GM12878 (cell line): ENCODE measurements at regions not wholly inside any gene's neighbourhood (a gene's known extent, or its start where the extent isn't known, plus 50 kb on each side); places are given as distances from the start of the nearest gene placed in this dataset.

Source experiments
- ATAC-seq: fragments of 200-7000 bp; cut with Tn5 transposase; 3 replicates; pipeline ENCODE4 v1.9.1; 2020; ENCODE audit warnings: mild to moderate bottlenecking, moderate library complexity
- BruUV-seq: library from RNA; stranded (reverse); fragments of 400-500 nt; replicated peaks from 2 replicates; lab custom pipeline; 2021; lab: Mats Ljungman, UMichigan
- CTCF ChIA-PET: fragments of 300-600 bp; sonication (Branson Sonifier 250); formaldehyde crosslinking; extraction: SDS; loops from one replicate; lab custom pipeline; 2021; ENCODE audit warnings: inconsistent platforms; lab: Yijun Ruan, JAX
- POLR2A ChIA-PET: fragments of 350-600 bp; formaldehyde crosslinking; extraction: SDS; loops from one replicate; lab custom pipeline; 2021; ENCODE audit warnings: inconsistent platforms; lab: Charles Lee
- RAD21 ChIA-PET: fragments of 300-600 bp; sonication (Branson Sonifier 250); formaldehyde crosslinking; loops from one replicate; lab custom pipeline; 2023; ENCODE audit warnings: antibody characterized with exemption; ENCODE audit not compliant: unreplicated experiment; lab: Charles Lee
- SMC1A ChIA-PET: fragments of 300-600 bp; sonication (Branson Sonifier 250); formaldehyde crosslinking; loops from one replicate; lab custom pipeline; 2023; ENCODE audit not compliant: unreplicated experiment, uncharacterized antibody; lab: Charles Lee
- DNase-seq: peaks from one replicate; pipeline ENCODE4 v3.0.0-alpha.2; 2011; ENCODE audit warnings: low read depth, low spot score
- FAIRE-seq: peaks from 3 replicates; lab custom pipeline; 2011; peaks lifted over from hg19 to GRCh38; lab: Jason Lieb, UNC
- H2AFZ ChIP-seq: 2 replicates; pipeline ENCODE4 v1.6.0; 2011; ENCODE audit warnings: low read depth, low read length, control low read depth; ENCODE audit not compliant: control insufficient read depth
- H3K27ac ChIP-seq: 2 replicates; pipeline ENCODE4 v1.5.1; 2011; ENCODE audit warnings: control low read depth; ENCODE audit not compliant: control insufficient read depth, insufficient read depth
- H3K27me3 ChIP-seq, 2 experiments: replicated peaks in 1 of 2; 2 replicates each; pipeline versions ENCODE4 v1.6.0 to v1.6.1; 2011; ENCODE audit warnings: low read length in 1 of 2; ENCODE audit not compliant: control insufficient read depth in 2 of 2, insufficient read depth in 2 of 2
- H3K36me3 ChIP-seq, 2 experiments: 2 replicates each; pipeline ENCODE4 v1.5.1; 2011; ENCODE audit warnings: low read length in 1 of 2; ENCODE audit not compliant: control insufficient read depth in 2 of 2, insufficient read depth in 2 of 2
- H3K4me1 ChIP-seq: 2 replicates; pipeline ENCODE4 v1.6.1; 2011; ENCODE audit warnings: mild to moderate bottlenecking, low read length, moderate library complexity, mixed read lengths; ENCODE audit not compliant: control insufficient read depth, insufficient read depth
- H3K4me2 ChIP-seq: 2 replicates; pipeline ENCODE4 v1.6.0; 2011; ENCODE audit warnings: control low read depth; ENCODE audit not compliant: control insufficient read depth, insufficient read depth
- H3K4me3 ChIP-seq: fragments of 200-600 bp; sonication (generic); 2 replicates; pipeline ENCODE4 v1.5.1; 2016
- H3K79me2 ChIP-seq: 2 replicates; pipeline ENCODE4 v1.6.0; 2011; ENCODE audit warnings: low read length; ENCODE audit not compliant: control insufficient read depth, insufficient read depth
- H3K9ac ChIP-seq: 2 replicates; pipeline ENCODE4 v1.8.0; 2011; ENCODE audit warnings: low read length, control low read depth, mixed read lengths; ENCODE audit not compliant: control insufficient read depth, insufficient read depth
- H3K9me3 ChIP-seq: replicated peaks from 3 replicates; pipeline ENCODE4 v1.5.1; 2011; ENCODE audit warnings: mild to moderate bottlenecking, low read length; ENCODE audit not compliant: control insufficient read depth, insufficient read depth
- H4K20me1 ChIP-seq: 2 replicates; pipeline ENCODE4 v1.6.0; 2011; ENCODE audit not compliant: control insufficient read depth, insufficient read depth
- BACH1 ChIP-seq: fragments of 450-650 bp; IDR thresholded peaks from 2 replicates; pipeline ENCODE4 v1.6.1; 2017; ENCODE audit warnings: mild to moderate bottlenecking, borderline replicate concordance
- BMI1 ChIP-seq: fragments of 450-650 bp; IDR thresholded peaks from 2 replicates; pipeline ENCODE4 v1.6.1; 2016; ENCODE audit warnings: mild to moderate bottlenecking, moderate library complexity, borderline replicate concordance
- EGR1 ChIP-seq, 2 experiments: IDR thresholded peaks; 1 replicate in 1 of 2; 2 replicates in 1 of 2; pipeline ENCODE4 v1.6.1; 2011 to 2012; ENCODE audit warnings: low read depth in 2 of 2, low read length in 2 of 2, borderline replicate concordance in 1 of 2, mild to moderate bottlenecking in 1 of 2, moderate library complexity in 1 of 2
- FOXM1 ChIP-seq: IDR thresholded peaks from 2 replicates; pipeline ENCODE4 v1.6.1; 2012; ENCODE audit warnings: low read depth, mild to moderate bottlenecking, inconsistent platforms, low read length, moderate library complexity
- GABPA ChIP-seq: IDR thresholded peaks from 2 replicates; pipeline ENCODE4 v1.6.1; 2014; ENCODE audit warnings: antibody characterized with exemption, low read depth, mild to moderate bottlenecking, inconsistent platforms
- JUND ChIP-seq: IDR thresholded peaks from 2 replicates; pipeline ENCODE4 v1.6.1; 2012; ENCODE audit warnings: low read depth, mild to moderate bottlenecking, low read length, improper control_type of control experiment, moderate library complexity
- NBN ChIP-seq: fragments of 450-650 bp; IDR thresholded peaks from 2 replicates; pipeline ENCODE4 v1.6.1; 2016
- NFYB ChIP-seq: IDR thresholded peaks from 2 replicates; pipeline ENCODE4 v1.6.1; 2011; ENCODE audit warnings: low read depth, mild to moderate bottlenecking, low read length, improper control_type of control experiment, moderate library complexity; ENCODE audit not compliant: insufficient read depth
- PML ChIP-seq: IDR thresholded peaks from 2 replicates; pipeline ENCODE4 v1.6.1; 2012; ENCODE audit warnings: low read length, inconsistent platforms
- RAD21 ChIP-seq: IDR thresholded peaks from 2 replicates; pipeline ENCODE4 v1.6.1; 2011; ENCODE audit warnings: mild to moderate bottlenecking, low read depth, low read length, moderate library complexity; ENCODE audit not compliant: insufficient read depth
- RAD51 ChIP-seq: fragments of 450-650 bp; IDR thresholded peaks from 2 replicates; pipeline ENCODE4 v1.6.1; 2016; ENCODE audit warnings: moderate library complexity, mild to moderate bottlenecking, inconsistent platforms
- RCOR1 ChIP-seq: conservative IDR thresholded peaks from 2 replicates; pipeline ENCODE4 v1.6.1; 2012; ENCODE audit warnings: low read depth, low read length, improper control_type of control experiment
- SP1 ChIP-seq: IDR thresholded peaks from one replicate; pipeline ENCODE4 v1.6.1; 2011; ENCODE audit warnings: low read depth, low read length
- ZNF24 ChIP-seq: fragments of 450-650 bp; IDR thresholded peaks from 2 replicates; pipeline ENCODE4 v1.6.1; 2017; ENCODE audit warnings: antibody characterized with exemption, mild to moderate bottlenecking
- WGBS: methylation state at CpG from one replicate; pipeline ENCODE4 v1.1.6; 2016; ENCODE audit warnings: low lambda C conversion rate; ENCODE audit not compliant: insufficient replicate concordance, insufficient coverage; ENCODE audit errors: missing lambda C conversion rate; 5-methylcytosine and 5-hydroxymethylcytosine counted together
- in situ Hi-C: fragments of 300-500 bp; cut with MboI; formaldehyde crosslinking; loops from 9 replicates; pipeline ENCODE4 v1.14.3; 2018; ENCODE audit warnings: mixed read lengths
- intact Hi-C: fragments of 100-400 bp; cut with micrococcal nuclease; formaldehyde crosslinking; loops from one replicate; pipeline ENCODE4 v1.14.2; 2022; ENCODE audit not compliant: unreplicated experiment
- TF ChIP-seq, protein P1 (sequence below): fragments of 150-350 bp; IDR thresholded peaks from 2 replicates; pipeline ENCODE4 v1.6.1; 2014; ENCODE audit warnings: mild to moderate bottlenecking, low read depth, low read length
- TF ChIP-seq, protein P2 (sequence below): fragments of 450-650 bp; IDR thresholded peaks from 2 replicates; pipeline ENCODE4 v1.6.1; 2017; ENCODE audit warnings: mild to moderate bottlenecking, moderate library complexity
- TF ChIP-seq, protein P3 (sequence below): fragments of 450-650 bp; IDR thresholded peaks from 2 replicates; pipeline ENCODE4 v1.6.1; 2017; ENCODE audit warnings: low read depth, mild to moderate bottlenecking, moderate library complexity

DNA sequence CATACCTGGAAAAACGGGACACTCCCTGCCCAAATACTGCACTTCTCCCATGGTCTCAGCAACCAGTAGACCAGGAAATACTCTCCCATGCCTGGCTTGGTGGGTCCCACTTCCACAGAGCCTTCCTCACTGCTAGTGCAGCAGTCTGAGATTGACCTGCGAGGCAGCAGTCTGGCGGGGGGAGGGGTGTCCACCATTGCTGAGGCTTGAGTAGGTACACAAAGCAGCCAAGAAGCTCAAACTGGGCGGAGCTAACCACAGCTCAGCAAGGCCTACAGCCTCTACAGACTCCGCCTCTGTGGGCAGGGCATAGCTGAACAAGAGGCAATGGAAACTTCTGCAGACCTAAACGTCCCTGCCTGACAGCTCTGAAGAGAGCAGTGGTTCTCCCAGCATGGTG lies 191.5 kb upstream of the FTMT start:
- no peak overlapping the region for H3K9ac ChIP-seq
- RAD21 ChIA-PET = no interaction called here
- no peak overlapping the region for H3K4me3 ChIP-seq
- DNase-seq (no peak), FAIRE-seq (no peak), ATAC-seq (no peak)
- H3K79me2 ChIP-seq = no peaks in the 10 kb centered on the region
- 32% methylated on average over 6 of the region's 6 CpGs for WGBS
- H3K27ac ChIP-seq = no peak overlapping the region
- H3K4me2 ChIP-seq = no peak overlapping the region
- in situ Hi-C loops = no loop called here
- BruUV-seq = no TSS peak
- H3K27me3 ChIP-seq = no peaks in the 10 kb centered on the region
- SMC1A ChIA-PET = no interaction called here
- no peak overlapping the region for H2AFZ ChIP-seq
- no peaks in the 10 kb centered on the region for H3K36me3 ChIP-seq
- CTCF ChIA-PET = no interaction called here
- no peaks in the 10 kb centered on the region for H3K4me1 ChIP-seq
- no peak for TF ChIP-seq FOXM1
- TF ChIP-seq, protein P1, sequence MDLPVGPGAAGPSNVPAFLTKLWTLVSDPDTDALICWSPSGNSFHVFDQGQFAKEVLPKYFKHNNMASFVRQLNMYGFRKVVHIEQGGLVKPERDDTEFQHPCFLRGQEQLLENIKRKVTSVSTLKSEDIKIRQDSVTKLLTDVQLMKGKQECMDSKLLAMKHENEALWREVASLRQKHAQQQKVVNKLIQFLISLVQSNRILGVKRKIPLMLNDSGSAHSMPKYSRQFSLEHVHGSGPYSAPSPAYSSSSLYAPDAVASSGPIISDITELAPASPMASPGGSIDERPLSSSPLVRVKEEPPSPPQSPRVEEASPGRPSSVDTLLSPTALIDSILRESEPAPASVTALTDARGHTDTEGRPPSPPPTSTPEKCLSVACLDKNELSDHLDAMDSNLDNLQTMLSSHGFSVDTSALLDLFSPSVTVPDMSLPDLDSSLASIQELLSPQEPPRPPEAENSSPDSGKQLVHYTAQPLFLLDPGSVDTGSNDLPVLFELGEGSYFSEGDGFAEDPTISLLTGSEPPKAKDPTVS = no peak
- TF ChIP-seq, protein P2, sequence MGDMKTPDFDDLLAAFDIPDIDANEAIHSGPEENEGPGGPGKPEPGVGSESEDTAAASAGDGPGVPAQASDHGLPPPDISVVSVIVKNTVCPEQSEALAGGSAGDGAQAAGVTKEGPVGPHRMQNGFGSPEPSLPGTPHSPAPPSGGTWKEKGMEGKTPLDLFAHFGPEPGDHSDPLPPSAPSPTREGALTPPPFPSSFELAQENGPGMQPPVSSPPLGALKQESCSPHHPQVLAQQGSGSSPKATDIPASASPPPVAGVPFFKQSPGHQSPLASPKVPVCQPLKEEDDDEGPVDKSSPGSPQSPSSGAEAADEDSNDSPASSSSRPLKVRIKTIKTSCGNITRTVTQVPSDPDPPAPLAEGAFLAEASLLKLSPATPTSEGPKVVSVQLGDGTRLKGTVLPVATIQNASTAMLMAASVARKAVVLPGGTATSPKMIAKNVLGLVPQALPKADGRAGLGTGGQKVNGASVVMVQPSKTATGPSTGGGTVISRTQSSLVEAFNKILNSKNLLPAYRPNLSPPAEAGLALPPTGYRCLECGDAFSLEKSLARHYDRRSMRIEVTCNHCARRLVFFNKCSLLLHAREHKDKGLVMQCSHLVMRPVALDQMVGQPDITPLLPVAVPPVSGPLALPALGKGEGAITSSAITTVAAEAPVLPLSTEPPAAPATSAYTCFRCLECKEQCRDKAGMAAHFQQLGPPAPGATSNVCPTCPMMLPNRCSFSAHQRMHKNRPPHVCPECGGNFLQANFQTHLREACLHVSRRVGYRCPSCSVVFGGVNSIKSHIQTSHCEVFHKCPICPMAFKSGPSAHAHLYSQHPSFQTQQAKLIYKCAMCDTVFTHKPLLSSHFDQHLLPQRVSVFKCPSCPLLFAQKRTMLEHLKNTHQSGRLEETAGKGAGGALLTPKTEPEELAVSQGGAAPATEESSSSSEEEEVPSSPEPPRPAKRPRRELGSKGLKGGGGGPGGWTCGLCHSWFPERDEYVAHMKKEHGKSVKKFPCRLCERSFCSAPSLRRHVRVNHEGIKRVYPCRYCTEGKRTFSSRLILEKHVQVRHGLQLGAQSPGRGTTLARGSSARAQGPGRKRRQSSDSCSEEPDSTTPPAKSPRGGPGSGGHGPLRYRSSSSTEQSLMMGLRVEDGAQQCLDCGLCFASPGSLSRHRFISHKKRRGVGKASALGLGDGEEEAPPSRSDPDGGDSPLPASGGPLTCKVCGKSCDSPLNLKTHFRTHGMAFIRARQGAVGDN = no peak
- no peak for TF ChIP-seq GABPA
- no peak for TF ChIP-seq PML
- TF ChIP-seq RAD21 = no peak
- no peak for TF ChIP-seq JUND
- TF ChIP-seq EGR1 (IDR thresholded peaks at IDR 0.05; ENCODE audit: borderline replicate concordance in 1 of 2, low read depth in 2 of 2, low read length in 2 of 2) = no peak
- TF ChIP-seq, protein P3, sequence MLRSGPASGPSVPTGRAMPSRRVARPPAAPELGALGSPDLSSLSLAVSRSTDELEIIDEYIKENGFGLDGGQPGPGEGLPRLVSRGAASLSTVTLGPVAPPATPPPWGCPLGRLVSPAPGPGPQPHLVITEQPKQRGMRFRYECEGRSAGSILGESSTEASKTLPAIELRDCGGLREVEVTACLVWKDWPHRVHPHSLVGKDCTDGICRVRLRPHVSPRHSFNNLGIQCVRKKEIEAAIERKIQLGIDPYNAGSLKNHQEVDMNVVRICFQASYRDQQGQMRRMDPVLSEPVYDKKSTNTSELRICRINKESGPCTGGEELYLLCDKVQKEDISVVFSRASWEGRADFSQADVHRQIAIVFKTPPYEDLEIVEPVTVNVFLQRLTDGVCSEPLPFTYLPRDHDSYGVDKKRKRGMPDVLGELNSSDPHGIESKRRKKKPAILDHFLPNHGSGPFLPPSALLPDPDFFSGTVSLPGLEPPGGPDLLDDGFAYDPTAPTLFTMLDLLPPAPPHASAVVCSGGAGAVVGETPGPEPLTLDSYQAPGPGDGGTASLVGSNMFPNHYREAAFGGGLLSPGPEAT = no peak
- no peak for TF ChIP-seq NBN
- no peak for TF ChIP-seq BMI1
- TF ChIP-seq RCOR1 = no peak
- no peak for TF ChIP-seq ZNF24
- TF ChIP-seq BACH1 = no peak
- no peak for TF ChIP-seq SP1
- TF ChIP-seq NFYB = no peak
- no peak for TF ChIP-seq RAD51
- no peaks in the 10 kb centered on the region for H4K20me1 ChIP-seq
- no peaks in the 10 kb centered on the region for H3K9me3 ChIP-seq
- POLR2A ChIA-PET = interaction anchor here (0.5 kb wide), 1 partner anchor 551 kb away, joined by 6 read pairs; no protein-coding TSS in a partner anchor
- intact Hi-C loops = no loop called here
